ENCODE measurements at regions not wholly inside any gene's neighbourhood (a gene's known extent, or its start where the extent isn't known, plus 50 kb on each side); places are given as distances from the start of the nearest gene placed in this dataset.

GRCh38 chr13:62997038-62997599, 1581.5 kb upstream of the PCDH20 start:
- no peak for DNase-seq

DNA sequence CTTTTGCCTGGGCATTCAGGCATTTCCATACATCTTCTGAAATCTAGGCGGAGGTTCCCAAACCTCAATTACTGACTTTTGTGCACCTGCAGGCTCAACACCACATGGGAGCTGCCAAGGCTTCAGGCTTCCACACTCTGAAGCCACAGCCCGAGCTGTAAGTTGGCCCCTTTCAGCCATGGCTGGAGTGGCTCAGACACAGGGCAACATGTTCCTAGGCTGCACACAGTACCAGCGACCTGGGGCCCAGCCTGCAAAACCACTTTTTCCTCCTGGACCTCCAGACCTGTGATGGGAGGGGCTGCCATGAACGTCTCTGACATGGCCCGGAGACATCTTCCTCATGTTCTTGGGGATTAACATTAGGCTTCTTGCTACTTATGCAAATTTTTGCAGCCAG, 1558.2 kb upstream of the PCDH20 start:
- no peak for DNase-seq

- DNase-seq: no peak
Observed at GRCh38 chr13:62964522-62964921, 1548.9 kb upstream of the PCDH20 start.

DNA sequence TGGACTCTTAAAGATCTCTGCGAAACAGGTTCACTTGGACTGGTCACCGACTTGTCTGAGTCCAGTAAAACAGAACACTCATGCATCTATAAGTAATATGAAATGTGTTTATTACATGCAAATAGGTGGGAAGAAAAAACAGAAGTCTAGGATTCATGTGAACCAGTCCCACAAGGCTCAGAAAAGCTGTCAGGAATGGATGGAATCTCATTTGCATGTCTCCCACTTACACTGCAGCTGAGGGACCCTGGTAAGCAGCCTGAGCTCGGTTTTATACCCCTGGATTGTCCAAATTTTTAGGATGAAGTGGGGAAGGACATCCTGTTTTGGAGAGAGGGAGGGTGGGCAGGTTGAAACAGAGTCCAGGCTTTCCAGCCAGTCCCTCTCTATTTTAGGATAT, 1545.1 kb upstream of the PCDH20 start:
- no peak for DNase-seq

- DNase-seq: no peak
Observed at GRCh38 chr13:62933809-62934208, 1518.2 kb upstream of the PCDH20 start.

DNA sequence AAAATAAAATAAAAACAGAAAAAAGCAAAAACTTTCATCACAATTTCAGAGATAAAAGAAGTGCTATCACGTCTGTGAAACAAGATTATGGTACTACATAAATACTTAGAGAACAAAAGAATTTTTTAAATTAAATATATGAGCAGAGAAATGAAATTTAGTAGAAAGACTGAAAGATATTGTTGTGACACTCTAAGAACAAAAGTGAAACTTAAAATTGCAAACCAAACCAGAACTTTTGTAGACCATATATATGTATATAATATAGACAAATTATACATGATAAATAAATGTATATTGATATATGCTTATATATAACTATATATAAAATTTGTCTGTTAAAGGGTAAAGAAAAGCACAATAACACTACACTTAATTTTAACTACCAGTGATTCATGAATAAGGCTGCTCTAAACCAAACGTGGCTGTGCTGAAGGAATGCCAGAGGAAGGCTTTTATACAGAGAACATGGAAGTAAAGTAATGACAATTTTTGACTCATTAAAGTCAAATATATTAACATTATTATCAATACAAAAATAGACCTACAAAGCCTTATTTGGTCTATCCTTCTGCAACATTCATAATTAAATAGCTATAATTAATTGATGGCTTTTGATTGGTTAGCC, 1516.7 kb upstream of the PCDH20 start:
- DNase-seq: no peak

GRCh38 chr13:62931853-62932252, 1516.2 kb upstream of the PCDH20 start:
- DNase-seq: no peak

DNA sequence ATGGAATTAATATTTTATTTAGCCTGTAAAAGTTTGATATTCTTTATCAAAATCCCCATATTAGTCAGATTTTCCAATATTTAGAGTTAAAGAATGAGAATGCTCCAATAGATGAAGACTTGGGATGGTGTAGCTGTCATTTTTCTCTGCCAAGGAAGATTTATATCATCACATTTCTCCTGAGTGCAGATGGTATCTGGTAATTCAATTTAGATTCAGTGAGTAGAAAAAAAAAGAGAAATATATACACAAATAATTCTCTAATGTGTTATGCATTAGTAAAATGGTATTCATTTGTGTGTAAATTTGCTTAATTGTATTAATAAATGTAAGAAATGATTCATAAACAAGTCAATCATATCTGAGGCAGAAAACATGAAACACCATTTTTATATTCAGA, 1508.7 kb upstream of the PCDH20 start:
- no peak for DNase-seq

DNA sequence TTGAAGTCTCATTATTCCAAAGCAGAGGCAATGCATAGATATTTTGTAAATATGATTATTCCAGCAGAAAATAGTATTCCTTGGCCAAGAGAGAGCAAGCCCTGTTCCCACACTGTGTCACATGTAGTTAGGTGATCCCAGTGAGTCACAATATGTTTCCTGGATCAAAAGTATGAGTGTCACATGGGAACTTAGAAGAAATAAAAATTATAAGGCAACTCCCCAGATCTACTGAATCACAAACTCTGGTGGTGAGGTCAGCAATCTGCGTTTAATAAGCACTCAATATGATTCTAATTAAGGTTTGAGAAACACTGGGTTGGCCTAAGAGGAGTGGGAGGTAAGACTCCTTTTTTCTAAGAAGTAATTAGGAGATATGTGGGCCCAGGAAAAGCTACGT, 1504.5 kb upstream of the PCDH20 start:
- no peak for DNase-seq

DNA sequence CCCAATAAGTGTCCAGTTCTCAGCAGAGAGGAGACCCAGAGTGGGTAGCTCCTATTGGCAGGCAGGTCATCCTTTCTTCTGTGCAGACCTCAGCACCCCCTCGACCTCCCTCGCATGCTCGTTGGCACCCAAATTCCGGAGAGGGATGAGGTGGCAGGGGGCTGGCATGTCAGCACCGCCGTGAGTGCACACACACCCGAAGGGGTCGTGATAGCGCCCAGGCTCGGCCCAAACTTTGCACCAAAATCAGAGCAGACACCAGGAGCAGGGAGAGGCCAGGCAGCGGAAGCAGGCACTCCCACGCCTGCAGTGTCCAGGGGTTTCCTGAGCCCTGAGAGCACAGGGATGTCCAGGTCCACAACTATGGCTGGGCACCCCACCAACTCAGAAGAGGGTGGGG, 1503.8 kb upstream of the PCDH20 start:
- DNase-seq: no peak

DNA sequence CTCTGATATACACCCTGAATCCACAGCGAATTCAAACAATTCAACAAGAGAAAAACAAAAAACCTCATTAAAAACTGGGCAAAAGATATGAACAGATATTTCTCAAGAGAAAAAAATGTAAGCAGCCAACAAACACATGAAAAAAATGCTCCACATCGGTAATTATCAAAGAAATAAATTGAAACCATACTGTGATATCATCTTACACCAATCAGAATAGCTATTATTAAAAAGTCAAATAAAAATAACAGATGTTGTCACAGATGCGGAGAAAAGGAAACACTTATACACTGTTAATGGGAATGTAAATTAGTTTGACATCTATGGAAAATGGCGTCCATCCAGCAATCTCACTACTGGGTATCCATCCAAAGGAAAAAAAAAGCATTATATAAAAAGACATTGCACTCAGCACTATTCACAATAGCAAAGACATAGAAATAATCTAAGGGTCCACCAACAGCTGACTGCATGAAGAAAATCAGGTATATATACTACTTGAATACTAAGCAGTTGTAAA, 1495.0 kb upstream of the PCDH20 start:
- no peak for DNase-seq

- no peak for DNase-seq
Observed at GRCh38 chr13:62908321-62908720, 1492.7 kb upstream of the PCDH20 start.

DNA sequence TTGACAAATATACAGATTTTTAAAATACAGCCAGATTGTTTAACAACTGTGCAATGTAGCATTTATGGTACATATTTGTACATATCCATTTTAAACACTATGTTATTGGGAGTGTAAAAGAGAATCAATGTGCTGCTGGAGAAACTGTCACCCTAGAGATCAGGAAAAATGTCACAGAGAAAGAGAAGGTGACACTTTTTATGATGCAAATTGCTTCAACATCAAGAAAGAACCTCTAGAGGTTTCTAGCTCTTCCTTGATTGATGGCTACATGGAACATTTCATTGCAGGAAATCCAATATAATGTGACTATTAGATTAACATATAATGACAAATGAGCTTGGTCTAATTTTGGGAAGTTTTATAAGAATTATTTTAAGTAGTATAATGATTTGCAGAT, 1491.2 kb upstream of the PCDH20 start:
- no peak for DNase-seq

- DNase-seq: no peak
Observed at GRCh38 chr13:62906469-62906868, 1490.8 kb upstream of the PCDH20 start.

DNA sequence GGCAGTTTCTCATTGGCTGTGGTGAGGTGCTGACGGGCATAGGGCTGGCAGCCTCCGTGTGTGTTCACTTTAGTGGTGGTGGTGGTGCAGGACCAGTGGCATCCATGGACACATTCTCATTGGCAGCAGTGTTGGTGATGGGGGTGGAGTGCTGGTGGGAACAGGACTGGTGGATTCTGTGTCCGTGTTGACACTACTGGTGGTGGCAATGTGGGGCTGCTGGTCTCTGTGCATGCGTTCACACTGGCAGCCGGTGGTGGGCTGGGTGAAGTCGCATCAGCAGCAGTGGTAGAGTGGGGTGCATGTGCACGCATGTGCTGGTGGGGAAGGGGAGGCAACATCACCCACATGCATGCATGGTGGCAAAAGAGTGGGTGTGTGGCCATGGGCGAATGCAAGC, 1471.4 kb upstream of the PCDH20 start:
- no peak for DNase-seq

DNA sequence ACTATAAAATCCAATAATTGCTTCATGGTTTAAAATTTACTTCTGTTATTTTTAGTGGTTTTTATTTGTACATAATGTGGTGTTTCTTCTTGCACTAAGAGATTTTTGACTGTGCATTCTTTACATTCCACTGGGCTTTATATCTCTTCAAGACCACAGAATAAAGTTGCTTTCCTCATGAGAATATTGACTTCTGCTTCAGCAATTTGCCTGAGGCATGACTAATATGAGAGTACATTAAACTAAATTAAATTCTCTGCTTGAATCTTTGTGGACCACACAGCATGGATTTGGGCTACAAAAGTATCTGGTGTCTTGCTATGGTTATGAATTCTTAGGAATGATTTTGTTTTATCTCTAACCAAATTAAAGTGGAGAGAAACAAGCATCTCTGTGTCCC, 1463.4 kb upstream of the PCDH20 start:
- DNase-seq: no peak

DNA sequence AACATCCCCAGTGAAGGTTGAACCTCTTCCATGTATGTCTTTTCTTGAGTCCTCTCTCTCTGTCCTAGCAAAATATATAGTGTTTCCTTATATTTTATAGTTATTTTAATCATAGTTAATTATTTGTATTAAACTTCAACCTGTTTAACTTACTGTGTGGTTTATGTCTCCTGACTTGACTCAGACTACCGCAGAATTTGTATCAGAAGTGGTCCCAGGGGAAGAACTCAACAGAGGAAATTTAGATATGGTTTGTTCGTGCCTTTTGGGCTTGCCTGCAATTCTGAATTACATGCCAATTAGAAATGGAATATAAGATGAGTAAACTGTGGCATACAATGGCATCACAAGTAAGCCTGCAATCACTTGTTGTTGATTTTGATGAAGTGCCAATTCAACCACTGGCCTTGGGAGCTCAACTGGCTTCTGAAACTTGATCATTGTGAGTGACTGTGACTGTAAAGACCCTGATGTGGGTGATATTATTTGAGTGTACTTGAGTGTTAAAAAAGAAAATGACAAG, 1459.5 kb upstream of the PCDH20 start:
- DNase-seq: no peak

DNA sequence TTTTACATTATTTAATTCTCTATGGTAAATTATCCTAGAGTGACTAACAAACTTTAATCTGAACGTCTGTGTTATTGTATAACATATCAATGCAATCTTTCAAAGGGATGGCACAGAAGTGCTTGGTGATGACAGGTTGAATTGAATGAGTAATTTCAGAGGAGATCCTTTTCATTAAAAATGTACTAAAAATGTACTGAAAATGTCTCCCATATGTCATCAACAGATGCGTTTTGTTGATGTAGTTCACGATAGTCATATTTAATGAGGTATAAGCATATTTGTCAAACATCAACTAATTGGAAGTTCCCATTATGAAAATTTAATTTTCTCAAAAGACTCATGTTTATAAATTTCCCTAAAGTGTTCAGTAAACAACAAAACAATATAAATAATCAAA, 1434.7 kb upstream of the PCDH20 start:
- DNase-seq: no peak

GRCh38 chr13:62847520-62847919, 1431.9 kb upstream of the PCDH20 start:
- no peak for DNase-seq

GRCh38 chr13:62846302-62846701, 1430.7 kb upstream of the PCDH20 start:
- no peak for DNase-seq

- no peak for DNase-seq
Observed at GRCh38 chr13:62839338-62839737, 1423.7 kb upstream of the PCDH20 start.

GRCh38 chr13:62838929-62839328, 1423.3 kb upstream of the PCDH20 start:
- DNase-seq: no peak

DNA sequence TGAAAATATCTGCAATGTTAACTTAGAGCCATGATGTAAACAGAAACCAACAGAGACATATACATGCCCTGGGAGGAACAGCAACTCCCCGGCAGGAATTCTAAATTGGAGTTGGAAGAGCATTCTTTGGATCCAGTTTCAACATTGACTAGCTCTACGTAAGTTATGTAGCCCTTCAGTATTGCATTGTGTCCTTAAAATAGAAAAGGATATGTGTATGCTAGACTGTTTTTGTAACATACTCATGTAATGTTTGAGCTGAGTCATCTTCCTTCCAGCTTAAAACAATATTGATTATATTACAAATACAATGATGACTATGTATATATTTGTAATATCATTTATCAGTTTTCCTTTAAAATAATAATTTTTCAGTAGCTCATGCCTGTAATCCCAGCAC, 1422.2 kb upstream of the PCDH20 start:
- no peak for DNase-seq

- no peak for DNase-seq
Observed at GRCh38 chr13:62829486-62829885, 1413.8 kb upstream of the PCDH20 start.

GRCh38 chr13:62799931-62800436, 1384.3 kb upstream of the PCDH20 start:
- no peak for DNase-seq

Data from bone marrow (tissue), 2 donors.